ENCODE measurements at regions not wholly inside any gene's neighbourhood (a gene's known extent, or its start where the extent isn't known, plus 50 kb on each side); places are given as distances from the start of the nearest gene placed in this dataset.

GRCh38 chr6:19715167-19715551 is 122.0 kb upstream of the ID4 start:
- Histone ChIP-seq H3K9ac (replicated peaks; ENCODE audit: extremely low read depth, insufficient read depth, low read length) (no peak overlapping the region), H3K79me2 (ENCODE audit: control insufficient read depth, insufficient read depth, low read length) (no peaks in the 10 kb centered on the region), H3K27me3 (ENCODE audit: control insufficient read depth in 2 of 2, insufficient read depth in 2 of 2, low read length in 2 of 2) (no peaks in the 10 kb centered on the region), H3K9me1 (replicated peaks; ENCODE audit: control insufficient read depth, extremely low read depth, insufficient read depth, low read length) (no peaks in the 10 kb centered on the region), H3K36me3 (ENCODE audit: control insufficient read depth in 2 of 2, extremely low read depth in 1 of 2, insufficient read depth in 2 of 2, low read length in 2 of 2) (no peaks in the 10 kb centered on the region), H3K4me3 (replicated peaks in 1 of 3; ENCODE audit: insufficient read depth in 1 of 3, low read depth in 1 of 3, low read length in 3 of 3) (no peak overlapping the region), H3K4me2 (ENCODE audit: insufficient read depth, low read length) (no peak overlapping the region), H3K4me1 (ENCODE audit: control insufficient read depth, extremely low read depth, insufficient read depth, low read length) (no peaks in the 10 kb centered on the region), H3K27ac (ENCODE audit: insufficient read depth, low read depth, low read length) (no peak overlapping the region), H4K20me1 (replicated peaks; ENCODE audit: control insufficient read depth, extremely low read depth, insufficient read depth, low read length) (no peaks in the 10 kb centered on the region), H2AFZ (ENCODE audit: low read depth, low read length) (no peak overlapping the region), H3K9me3 (replicated peaks; ENCODE audit: control insufficient read depth, insufficient read depth, low read length) (peaks cover 2% of the 10 kb centered on the region)
- FAIRE-seq (no peak), DNase-seq (ENCODE audit: low read depth, low spot score) (no peak)
- BruUV-seq (replicated peaks) = no TSS peak
- ChIA-PET CTCF (no interaction called here), POLR2A (no interaction called here)
- intact Hi-C loops (cut with micrococcal nuclease) = no loop called here
- dilution Hi-C loops (cut with MboI; ENCODE audit: extremely low pct_ligation_motif_present, low sequenced_read_pairs) = no loop called here
- TF ChIP-seq GATA2 (IDR thresholded peaks at IDR 0.05; ENCODE audit: insufficient read depth, insufficient read length, low read depth, low read length) = no peak
- no peak for TF ChIP-seq MYC (IDR thresholded peaks at IDR 0.05; ENCODE audit: low read depth, low read length)
- no peak for TF ChIP-seq MAX (IDR thresholded peaks at IDR 0.05; ENCODE audit: insufficient read depth, insufficient read length)
- no peak for TF ChIP-seq CTCF (IDR thresholded peaks at IDR 0.05; ENCODE audit: extremely low read depth in 1 of 2, insufficient read depth in 1 of 2, low read depth in 1 of 2, low read length in 2 of 2)
- no peak for TF ChIP-seq POLR2AphosphoS5 (IDR thresholded peaks at IDR 0.05; ENCODE audit: insufficient read depth, low read depth, low read length)
- no peak for TF ChIP-seq EZH2 (IDR thresholded peaks at IDR 0.05; ENCODE audit: borderline replicate concordance, low read depth, low read length, severe bottlenecking)
- no peak for TF ChIP-seq JUN (IDR thresholded peaks at IDR 0.05; ENCODE audit: borderline replicate concordance, insufficient read depth, insufficient read length, low read depth)
- TF ChIP-seq FOS (IDR thresholded peaks at IDR 0.05; ENCODE audit: borderline replicate concordance, insufficient read depth, low read length) = no peak

All from endothelial cell of umbilical vein (primary cell).